HUES48 (cell line): ENCODE measurements at regions not wholly inside any gene's neighbourhood (a gene's known extent, or its start where the extent isn't known, plus 50 kb on each side); places are given as distances from the start of the nearest gene placed in this dataset.

Experiments
- H3K27ac ChIP-seq: one replicate; pipeline ENCODE4 v1.7.0; 2013; ENCODE audit warnings: low read depth, low read length, inconsistent platforms
- H3K27me3 ChIP-seq: 2 replicates; pipeline ENCODE4 v1.6.1; 2013; ENCODE audit warnings: mild to moderate bottlenecking, low read length; ENCODE audit not compliant: control insufficient read depth, insufficient read depth
- H3K36me3 ChIP-seq: 2 replicates; pipeline ENCODE4 v1.6.1; 2013; ENCODE audit warnings: low read length; ENCODE audit not compliant: control insufficient read depth, insufficient read depth
- H3K4me1 ChIP-seq: 2 replicates; pipeline ENCODE4 v1.6.1; 2013; ENCODE audit warnings: mild to moderate bottlenecking, low read length; ENCODE audit not compliant: control insufficient read depth, insufficient read depth
- H3K4me3 ChIP-seq: 2 replicates; pipeline ENCODE4 v1.5.1; 2013; ENCODE audit warnings: mild to moderate bottlenecking, low read depth, low read length
- H3K9ac ChIP-seq: 2 replicates; pipeline ENCODE4 v1.6.1; 2013; ENCODE audit warnings: mild to moderate bottlenecking, low read depth, low read length, moderate library complexity
- H3K9me3 ChIP-seq: 2 replicates; pipeline ENCODE4 v1.6.1; 2013; ENCODE audit warnings: low read length; ENCODE audit not compliant: control insufficient read depth, insufficient read depth

DNA sequence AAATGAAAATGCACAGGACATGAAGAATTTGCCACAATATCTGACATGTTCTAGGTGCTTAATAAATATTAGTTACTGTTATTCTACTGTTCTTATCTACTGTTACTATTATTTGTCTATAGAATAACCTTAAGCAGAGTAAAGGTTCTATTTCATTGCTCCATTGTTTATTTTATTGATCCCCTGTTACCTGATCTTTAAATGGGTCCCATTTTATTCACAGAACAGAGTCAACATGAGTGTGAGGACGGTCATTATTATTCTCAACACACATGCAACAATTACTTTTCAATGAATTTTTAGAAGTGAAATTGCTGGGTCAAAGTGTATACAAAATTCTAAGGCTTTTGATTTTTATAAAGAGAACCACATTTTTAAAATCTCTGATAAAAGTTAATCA is 186.9 kb downstream of the AHR start:
- H3K9ac ChIP-seq = no peak overlapping the region
- H3K4me1 ChIP-seq = peaks cover 8% of the 10 kb centered on the region; the same call in 1 of the 2 replicates
- no peak overlapping the region for H3K4me3 ChIP-seq
- H3K27me3 ChIP-seq = no peaks in the 10 kb centered on the region
- H3K27ac ChIP-seq = no peak overlapping the region
- no peaks in the 10 kb centered on the region for H3K36me3 ChIP-seq
- no peaks in the 10 kb centered on the region for H3K9me3 ChIP-seq

DNA sequence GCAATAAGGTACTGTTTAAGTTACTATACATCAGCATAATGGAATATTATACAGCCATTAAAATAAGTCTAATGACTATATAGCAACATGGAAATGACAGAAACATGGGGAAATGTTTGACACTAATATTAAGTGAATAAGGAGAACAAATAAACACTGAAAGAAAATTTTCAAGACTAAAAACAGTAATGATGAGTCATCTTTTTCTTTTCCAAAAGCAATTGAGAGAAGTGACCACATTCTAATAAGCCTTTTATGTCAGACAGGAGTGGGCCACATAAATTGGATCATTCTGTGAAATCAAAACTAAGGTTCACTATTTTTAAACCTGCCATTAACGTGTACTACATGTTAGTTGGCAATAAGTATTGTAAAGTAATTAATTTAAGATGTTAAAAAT is 187.5 kb downstream of the AHR start:
- no peak overlapping the region for H3K4me3 ChIP-seq
- H3K36me3 ChIP-seq = no peaks in the 10 kb centered on the region
- no peak overlapping the region for H3K9ac ChIP-seq
- no peaks in the 10 kb centered on the region for H3K27me3 ChIP-seq
- H3K4me1 ChIP-seq = peaks cover 8% of the 10 kb centered on the region; the same call in 1 of the 2 replicates
- no peak overlapping the region for H3K27ac ChIP-seq
- H3K9me3 ChIP-seq = no peaks in the 10 kb centered on the region

DNA sequence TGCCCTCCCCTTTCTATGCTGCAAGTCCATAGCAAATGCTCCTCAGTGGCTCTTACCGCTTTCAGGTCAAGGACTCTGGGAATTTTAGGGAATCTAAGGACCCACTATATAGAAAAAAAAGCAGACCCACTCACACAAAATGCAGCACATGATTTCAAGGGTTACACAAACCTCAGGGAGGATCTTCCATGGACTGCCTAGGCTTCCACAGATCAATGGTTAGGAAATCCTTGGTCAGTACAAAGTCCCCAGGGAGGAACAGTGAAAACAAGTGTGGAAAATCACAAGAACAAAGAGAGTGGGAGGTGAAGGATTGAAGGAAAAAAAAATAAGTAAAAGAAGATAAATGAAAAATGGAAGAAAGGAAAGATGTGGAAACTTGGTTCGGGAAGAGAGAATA is 188.4 kb downstream of the AHR start:
- Histone ChIP-seq H3K9me3 (no peaks in the 10 kb centered on the region), H3K9ac (no peak overlapping the region), H3K36me3 (no peaks in the 10 kb centered on the region), H3K27me3 (no peaks in the 10 kb centered on the region), H3K4me3 (no peak overlapping the region), H3K27ac (no peak overlapping the region), H3K4me1 (peaks cover 8% of the 10 kb centered on the region; the same call in 1 of the 2 replicates)

DNA sequence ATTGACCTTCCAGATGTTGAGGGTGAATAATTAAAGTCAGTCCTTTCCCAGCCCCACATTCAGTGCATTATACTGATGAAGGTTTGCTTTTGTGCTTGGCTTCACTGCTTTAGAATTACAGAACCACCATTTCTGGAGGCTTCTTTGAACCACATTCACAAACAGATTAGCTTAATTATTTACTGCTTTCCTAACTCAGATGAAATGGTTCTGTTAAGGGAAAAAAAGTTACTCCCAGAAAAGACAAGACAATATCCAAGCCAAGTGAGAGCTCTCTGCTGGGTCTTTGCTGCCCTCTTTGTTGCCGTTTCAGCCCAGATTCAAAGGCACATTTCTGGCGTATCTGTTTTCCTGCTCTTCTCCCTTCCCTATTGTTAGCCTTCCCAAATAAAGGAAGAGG is 188.9 kb downstream of the AHR start:
- Histone ChIP-seq H3K27me3 (no peaks in the 10 kb centered on the region), H3K9ac (no peak overlapping the region), H3K4me1 (peaks cover 8% of the 10 kb centered on the region; the same call in 1 of the 2 replicates), H3K27ac (no peak overlapping the region), H3K9me3 (no peaks in the 10 kb centered on the region), H3K4me3 (no peak overlapping the region), H3K36me3 (no peaks in the 10 kb centered on the region)

DNA sequence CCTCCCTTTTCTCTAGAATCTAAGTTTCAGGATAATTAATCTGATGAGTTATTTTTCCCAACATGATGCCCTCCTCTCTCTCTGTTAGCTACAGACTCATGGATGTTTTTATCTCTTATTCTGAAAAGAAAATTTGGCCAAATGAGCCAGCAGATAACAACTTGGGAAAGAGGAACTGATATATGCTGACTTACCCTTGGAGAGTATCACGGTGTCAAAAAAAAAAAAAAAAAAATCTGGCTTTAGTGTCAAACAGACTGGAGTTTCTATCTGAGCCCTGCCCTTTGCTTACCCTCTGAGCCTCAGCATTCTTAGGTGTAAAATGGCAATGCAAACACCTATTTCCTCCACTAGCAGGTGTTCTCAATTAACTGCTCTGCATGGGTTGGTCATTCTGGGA is 190.4 kb downstream of the AHR start:
- no peaks in the 10 kb centered on the region for H3K9me3 ChIP-seq
- H3K9ac ChIP-seq = no peak overlapping the region
- peaks cover 8% of the 10 kb centered on the region; the same call in 1 of the 2 replicates for H3K4me1 ChIP-seq
- no peak overlapping the region for H3K27ac ChIP-seq
- no peaks in the 10 kb centered on the region for H3K27me3 ChIP-seq
- H3K36me3 ChIP-seq = no peaks in the 10 kb centered on the region
- no peak overlapping the region for H3K4me3 ChIP-seq

DNA sequence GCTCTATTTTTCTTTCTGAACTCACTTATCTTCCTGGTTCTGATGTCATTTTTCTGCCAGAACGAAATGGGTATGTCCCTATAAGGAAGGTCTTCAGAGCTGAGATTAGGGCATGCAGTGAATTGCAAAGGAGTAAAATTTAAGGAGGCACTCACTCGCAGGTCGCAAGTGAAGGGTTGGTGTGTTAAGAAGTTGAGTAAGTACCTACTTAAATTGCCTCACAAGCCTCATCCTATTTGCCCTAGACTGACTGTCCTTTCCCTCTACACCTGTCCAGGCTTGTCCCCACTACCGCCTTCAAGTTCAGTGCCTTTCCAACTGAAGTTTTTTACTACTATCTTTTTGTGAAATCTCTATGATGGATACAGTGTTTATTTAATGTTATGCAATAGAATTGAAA is 191.5 kb downstream of the AHR start:
- H3K4me3 ChIP-seq = no peak overlapping the region
- H3K27ac ChIP-seq = no peak overlapping the region
- no peaks in the 10 kb centered on the region for H3K9me3 ChIP-seq
- H3K36me3 ChIP-seq = no peaks in the 10 kb centered on the region
- H3K9ac ChIP-seq = no peak overlapping the region
- H3K27me3 ChIP-seq = no peaks in the 10 kb centered on the region
- peaks cover 8% of the 10 kb centered on the region; the same call in 1 of the 2 replicates for H3K4me1 ChIP-seq

DNA sequence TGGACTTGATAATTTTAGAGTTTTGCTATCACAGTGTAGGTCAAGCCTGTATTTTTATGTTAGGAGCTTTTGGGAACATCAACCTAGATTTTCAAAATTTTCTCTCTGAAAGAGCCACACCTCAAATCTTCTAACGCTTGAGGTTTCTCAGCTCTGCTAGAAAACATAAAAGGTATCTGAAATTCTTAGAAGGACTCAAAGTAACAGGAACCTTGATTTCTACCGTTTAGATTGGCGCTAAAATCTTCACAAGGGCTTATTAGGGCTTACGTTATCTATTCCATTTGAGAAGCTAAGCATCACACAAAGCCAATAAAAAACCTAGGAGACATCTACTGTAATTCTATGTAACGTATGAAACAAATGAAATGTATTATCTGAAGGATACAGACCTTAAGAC is 192.4 kb downstream of the AHR start:
- Histone ChIP-seq H3K9me3 (no peaks in the 10 kb centered on the region), H3K27me3 (no peaks in the 10 kb centered on the region), H3K36me3 (no peaks in the 10 kb centered on the region), H3K4me1 (peaks cover 8% of the 10 kb centered on the region; the same call in 1 of the 2 replicates), H3K4me3 (no peak overlapping the region), H3K9ac (no peak overlapping the region), H3K27ac (no peak overlapping the region)

DNA sequence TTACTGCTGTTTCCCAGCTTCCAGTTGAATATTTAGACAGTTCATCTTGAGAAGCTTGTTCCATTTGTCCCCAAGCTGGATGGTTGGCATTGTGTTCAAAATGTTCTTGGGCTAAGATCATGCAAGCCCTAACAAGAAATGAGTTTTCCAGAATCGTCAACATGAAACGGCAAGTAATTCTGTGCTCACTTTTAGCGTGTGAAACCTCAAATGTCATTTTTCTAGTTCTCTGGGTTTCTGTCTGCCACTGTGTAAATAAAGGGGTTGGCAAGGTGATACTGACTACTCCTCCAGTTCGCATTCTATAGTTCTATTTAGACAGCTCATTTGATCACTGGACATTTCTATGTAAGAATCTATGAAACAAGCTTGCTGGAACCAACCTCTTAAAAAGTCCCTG is 194.0 kb downstream of the AHR start:
- no peaks in the 10 kb centered on the region for H3K9me3 ChIP-seq
- H3K27ac ChIP-seq = no peak overlapping the region
- H3K27me3 ChIP-seq = no peaks in the 10 kb centered on the region
- no peaks in the 10 kb centered on the region for H3K36me3 ChIP-seq
- H3K9ac ChIP-seq = no peak overlapping the region
- H3K4me1 ChIP-seq = peaks cover 12% of the 10 kb centered on the region; the same call in 1 of the 2 replicates
- H3K4me3 ChIP-seq = no peak overlapping the region

DNA sequence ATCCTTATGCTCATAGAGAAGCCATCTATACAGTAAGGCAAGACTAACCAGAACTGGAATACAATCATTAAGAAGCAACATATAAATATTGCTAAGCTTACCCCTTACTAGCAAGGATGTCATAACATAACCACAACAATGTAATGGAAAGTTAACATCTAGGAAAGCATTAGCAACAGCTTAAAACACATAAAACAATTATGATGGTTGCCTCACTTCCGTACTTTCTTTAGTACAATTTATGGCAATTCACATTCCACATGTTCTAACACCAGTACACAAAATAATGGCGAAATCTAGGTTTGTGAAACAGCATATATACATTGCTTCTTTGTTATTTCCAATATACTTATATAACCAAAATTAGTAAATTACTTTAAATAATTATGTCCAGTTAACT is 195.0 kb downstream of the AHR start:
- Histone ChIP-seq H3K27me3 (no peaks in the 10 kb centered on the region), H3K4me1 (peaks cover 23% of the 10 kb centered on the region), H3K36me3 (no peaks in the 10 kb centered on the region), H3K27ac (no peak overlapping the region), H3K9ac (no peak overlapping the region), H3K4me3 (no peak overlapping the region), H3K9me3 (no peaks in the 10 kb centered on the region)

DNA sequence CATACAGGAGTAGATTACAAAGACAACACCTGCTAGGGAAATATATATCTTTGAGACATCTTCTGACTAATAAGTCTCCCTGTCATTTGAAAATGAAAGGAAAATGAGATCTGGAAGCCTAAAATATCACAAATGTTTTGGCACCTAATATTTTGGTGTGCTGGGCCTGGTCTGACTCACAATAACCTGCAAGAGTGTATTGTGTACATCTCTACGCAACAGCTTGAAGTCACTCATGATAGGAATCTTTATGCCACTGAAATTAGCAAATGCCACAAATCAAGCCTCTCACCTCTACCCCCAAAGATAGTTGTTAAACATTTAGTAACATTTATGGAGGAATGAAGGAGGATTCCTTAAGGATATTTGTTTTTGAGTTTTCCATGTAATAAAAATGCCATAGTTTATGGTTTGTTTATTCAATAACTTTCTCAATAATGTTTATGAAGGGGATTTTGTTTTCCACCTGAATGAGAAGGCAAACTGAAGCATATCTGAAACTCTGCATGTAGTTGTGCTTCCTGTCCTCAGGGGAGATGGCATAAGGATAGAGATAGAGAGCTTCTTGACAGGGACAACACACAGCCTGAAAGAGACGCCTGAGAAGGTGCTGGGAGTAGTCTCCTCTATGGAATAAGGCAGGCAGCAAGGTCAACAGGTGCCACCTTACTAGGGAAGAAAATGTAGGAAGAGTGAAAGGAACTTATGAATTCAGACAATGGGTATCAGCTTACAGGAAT is 197.4 kb downstream of the AHR start:
- Histone ChIP-seq H3K27me3 (no peaks in the 10 kb centered on the region), H3K4me3 (no peak overlapping the region), H3K9me3 (no peaks in the 10 kb centered on the region), H3K9ac (no peak overlapping the region), H3K36me3 (no peaks in the 10 kb centered on the region), H3K27ac (no peak overlapping the region), H3K4me1 (peaks cover 18% of the 10 kb centered on the region)

DNA sequence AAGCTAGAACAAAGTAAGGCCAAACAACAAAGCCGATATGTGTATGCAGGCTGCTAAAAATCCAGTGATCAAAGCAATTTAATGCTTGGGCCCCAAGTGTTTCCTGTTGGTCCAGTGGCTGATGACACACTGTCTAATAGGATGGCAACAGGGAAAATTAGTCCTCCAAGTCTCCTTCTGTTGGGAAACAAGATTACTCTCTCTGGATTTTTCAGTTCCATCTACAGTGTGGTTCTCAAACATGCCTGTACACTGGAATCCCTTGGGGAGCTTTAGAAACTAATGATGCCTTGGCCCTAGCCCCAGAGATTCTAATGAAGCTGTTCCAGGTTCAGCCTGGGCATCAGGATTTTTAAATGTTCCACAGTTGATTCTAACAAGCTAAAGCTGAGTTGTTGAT is 198.7 kb downstream of the AHR start:
- Histone ChIP-seq H3K27me3 (no peaks in the 10 kb centered on the region), H3K27ac (no peak overlapping the region), H3K9me3 (no peaks in the 10 kb centered on the region), H3K9ac (no peak overlapping the region), H3K36me3 (no peaks in the 10 kb centered on the region), H3K4me1 (peaks cover 27% of the 10 kb centered on the region), H3K4me3 (no peak overlapping the region)
